SK-N-MC (cell line): ENCODE measurements at regions not wholly inside any gene's neighbourhood (a gene's known extent, or its start where the extent isn't known, plus 50 kb on each side); places are given as distances from the start of the nearest gene placed in this dataset.

ENCODE experiments used
- EZH2 ChIP-seq: fragments of 200-600 bp; sonication (generic); IDR thresholded peaks from one replicate; pipeline ENCODE4 v1.6.1; 2017; ENCODE audit warnings: antibody characterized with exemption
- FOXP2 ChIP-seq: optimal IDR thresholded peaks from 2 replicates; pipeline ENCODE3; 2011; ENCODE audit warnings: mild to moderate bottlenecking, moderate library complexity; ENCODE audit not compliant: insufficient read depth; ENCODE audit errors: extremely low read length, control extremely low read depth
- POLR2AphosphoS5 ChIP-seq: IDR thresholded peaks from 2 replicates; pipeline ENCODE4 v1.6.1; 2012; ENCODE audit warnings: mild to moderate bottlenecking, low read depth, low read length, borderline replicate concordance

- no peak for TF ChIP-seq POLR2AphosphoS5
- TF ChIP-seq EZH2: no peak
- no peak for TF ChIP-seq FOXP2
These were observed 64.6 kb upstream of the SOX21 start for GRCh38 chr13:94776956-94777355.
